Ishikawa (cell line): ENCODE measurements at regions not wholly inside any gene's neighbourhood (a gene's known extent, or its start where the extent isn't known, plus 50 kb on each side); places are given as distances from the start of the nearest gene placed in this dataset.

Experiments used
- CEBPB ChIP-seq: IDR thresholded peaks from 2 replicates; pipeline ENCODE4 v1.6.1; 2012
- CREB1 ChIP-seq: IDR thresholded peaks from 2 replicates; pipeline ENCODE4 v1.6.1; 2012; ENCODE audit warnings: low read depth
- EGR1 ChIP-seq: IDR thresholded peaks from 2 replicates; pipeline ENCODE4 v1.6.1; 2012
- EP300 ChIP-seq: IDR thresholded peaks from 2 replicates; pipeline ENCODE4 v1.6.1; 2012; ENCODE audit warnings: borderline replicate concordance
- FOXM1 ChIP-seq: IDR thresholded peaks from 2 replicates; pipeline ENCODE4 v1.6.1; 2012; ENCODE audit warnings: low read depth, borderline replicate concordance
- MAX ChIP-seq: IDR thresholded peaks from 2 replicates; pipeline ENCODE4 v1.6.1; 2012
- NFIC ChIP-seq: IDR thresholded peaks from 2 replicates; pipeline ENCODE4 v1.6.1; 2012
- RAD21 ChIP-seq: IDR thresholded peaks from 2 replicates; pipeline ENCODE4 v1.6.1; 2012; ENCODE audit warnings: low read depth
- REST ChIP-seq: IDR thresholded peaks from 2 replicates; pipeline ENCODE4 v1.6.1; 2012; ENCODE audit warnings: low read depth, mild to moderate bottlenecking
- TCF12 ChIP-seq: IDR thresholded peaks from 2 replicates; pipeline ENCODE4 v1.6.1; 2012; ENCODE audit warnings: low read depth
- TEAD4 ChIP-seq: IDR thresholded peaks from 2 replicates; pipeline ENCODE4 v1.6.1; 2012
- USF1 ChIP-seq: IDR thresholded peaks from 2 replicates; pipeline ENCODE4 v1.6.1; 2012
- YY1 ChIP-seq: IDR thresholded peaks from 2 replicates; pipeline ENCODE4 v1.6.1; 2012; ENCODE audit warnings: low read depth
- ZBTB7A ChIP-seq: IDR thresholded peaks from 2 replicates; pipeline ENCODE4 v1.6.1; 2012; ENCODE audit warnings: low read depth

- TF ChIP-seq EP300 (no peak), MAX (no peak), EGR1 (no peak), TCF12 (no peak)
Observed at GRCh38 chr2:12089001-12089400, 342.6 kb downstream of the LPIN1 start.

GRCh38 chr2:12089496-12089895, 343.1 kb downstream of the LPIN1 start:
- no peak for TF ChIP-seq EP300
- no peak for TF ChIP-seq CEBPB
- no peak for TF ChIP-seq YY1

- TF ChIP-seq EP300 (no peak), ZBTB7A (no peak), MAX (no peak)
Observed at GRCh38 chr2:12090072-12090471, 343.6 kb downstream of the LPIN1 start.

GRCh38 chr2:12090590-12090989, 344.2 kb downstream of the LPIN1 start:
- no peak for TF ChIP-seq FOXM1
- TF ChIP-seq TCF12 = no peak
- no peak for TF ChIP-seq NFIC
- no peak for TF ChIP-seq EP300
- no peak for TF ChIP-seq MAX
- TF ChIP-seq REST = no peak
- TF ChIP-seq CEBPB = no peak

- no peak for TF ChIP-seq USF1
- no peak for TF ChIP-seq CEBPB
- TF ChIP-seq YY1 = no peak
- TF ChIP-seq REST = no peak
- no peak for TF ChIP-seq TEAD4
- TF ChIP-seq EGR1 = no peak
- no peak for TF ChIP-seq ZBTB7A
- no peak for TF ChIP-seq MAX
- no peak for TF ChIP-seq FOXM1
- no peak for TF ChIP-seq CREB1
- no peak for TF ChIP-seq TCF12
- TF ChIP-seq EP300 = no peak
- no peak; the same call in 1 of the 2 replicates for TF ChIP-seq NFIC
Observed at GRCh38 chr2:12091201-12091806, 344.9 kb downstream of the LPIN1 start.

GRCh38 chr2:12094134-12094533, 347.7 kb downstream of the LPIN1 start:
- TF ChIP-seq EGR1 = no peak
- no peak for TF ChIP-seq NFIC
- TF ChIP-seq FOXM1 = no peak

- TF ChIP-seq USF1 (no peak), FOXM1 (no peak), CEBPB (no peak), NFIC (no peak), RAD21 (no peak), MAX (no peak)
Observed at GRCh38 chr2:12096051-12096787, 349.8 kb downstream of the LPIN1 start.
